Omental fat pad (tissue), 3 donors: ENCODE measurements at regions not wholly inside any gene's neighbourhood (a gene's known extent, or its start where the extent isn't known, plus 50 kb on each side); places are given as distances from the start of the nearest gene placed in this dataset.

Experiments used
- ATAC-seq: fragments of 150-250 bp; one replicate; pipeline ENCODE4 v1.9.1; 2016; ENCODE audit warnings: mild to moderate bottlenecking, moderate library complexity; ENCODE audit not compliant: low FRiP score
- DNase-seq: peaks from one replicate; pipeline ENCODE4 v3.0.0-alpha.2; 2019; ENCODE audit warnings: low spot score
- CTCF ChIP-seq, 3 donors: fragments of 450-650 bp; IDR thresholded peaks; one replicate each; pipeline ENCODE4 v1.5.1; 2016 to 2017; ENCODE audit warnings: antibody characterized with exemption in 3 of 3, mild to moderate bottlenecking in 3 of 3, moderate library complexity in 2 of 3

GRCh38 chr2:8582651-8583399, 99.0 kb upstream of the ID2 start:
- no peak for DNase-seq
- ATAC-seq, result no peak
- TF ChIP-seq CTCF (IDR thresholded peaks at IDR 0.05), result no peak

- peak; percentile 98 for ATAC-seq
- peak; percentile 75 for DNase-seq
- TF ChIP-seq CTCF (IDR thresholded peaks at IDR 0.05), result no peak
Observed at GRCh38 chr2:8583400-8584173, 98.3 kb upstream of the ID2 start.

DNA sequence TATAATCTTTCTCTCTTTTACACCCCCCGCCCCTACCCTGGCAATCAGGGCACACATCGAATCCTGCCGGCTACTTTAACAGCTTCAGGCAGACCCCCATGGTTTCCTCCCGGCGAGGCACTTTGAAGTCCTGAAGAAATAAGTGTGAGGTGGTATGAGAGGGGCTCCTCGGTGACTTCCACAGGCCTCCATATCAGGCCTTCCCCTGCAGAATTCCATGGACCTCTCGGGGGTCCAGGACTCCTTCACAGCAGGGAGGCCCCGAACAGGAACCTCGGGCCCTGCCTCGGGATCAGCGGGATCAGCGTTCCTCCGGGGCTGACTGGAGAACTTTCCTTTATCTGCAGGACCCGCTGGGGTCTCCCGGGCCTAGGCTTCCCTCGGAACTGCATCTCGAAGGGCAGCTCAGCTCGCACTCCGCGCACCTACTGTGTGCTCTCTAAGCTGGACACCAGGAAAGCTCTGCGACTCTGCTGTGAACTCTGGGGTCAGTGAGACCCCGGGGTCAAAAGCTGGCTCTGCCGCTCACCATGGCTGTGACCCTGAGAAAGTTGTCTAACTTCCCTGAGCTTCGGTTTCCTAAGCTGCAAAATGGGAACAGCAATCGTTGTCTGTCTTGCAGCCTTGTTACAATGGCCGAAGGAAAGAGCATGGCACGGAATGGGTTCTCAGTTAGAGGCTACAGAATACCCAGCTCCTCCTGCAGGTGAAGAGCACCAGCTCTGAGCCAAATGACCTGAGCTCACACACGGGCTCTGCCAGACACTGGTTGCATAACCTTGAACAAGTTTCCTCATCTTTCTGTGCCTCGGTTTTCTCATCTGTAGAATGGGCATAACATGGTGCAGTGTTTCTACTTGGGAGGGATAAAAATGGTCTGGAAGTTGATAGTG, 97.4 kb upstream of the ID2 start:
- DNase-seq, result peak; percentile 14
- no peak for ATAC-seq
- no peak for TF ChIP-seq CTCF (IDR thresholded peaks at IDR 0.05)

DNA sequence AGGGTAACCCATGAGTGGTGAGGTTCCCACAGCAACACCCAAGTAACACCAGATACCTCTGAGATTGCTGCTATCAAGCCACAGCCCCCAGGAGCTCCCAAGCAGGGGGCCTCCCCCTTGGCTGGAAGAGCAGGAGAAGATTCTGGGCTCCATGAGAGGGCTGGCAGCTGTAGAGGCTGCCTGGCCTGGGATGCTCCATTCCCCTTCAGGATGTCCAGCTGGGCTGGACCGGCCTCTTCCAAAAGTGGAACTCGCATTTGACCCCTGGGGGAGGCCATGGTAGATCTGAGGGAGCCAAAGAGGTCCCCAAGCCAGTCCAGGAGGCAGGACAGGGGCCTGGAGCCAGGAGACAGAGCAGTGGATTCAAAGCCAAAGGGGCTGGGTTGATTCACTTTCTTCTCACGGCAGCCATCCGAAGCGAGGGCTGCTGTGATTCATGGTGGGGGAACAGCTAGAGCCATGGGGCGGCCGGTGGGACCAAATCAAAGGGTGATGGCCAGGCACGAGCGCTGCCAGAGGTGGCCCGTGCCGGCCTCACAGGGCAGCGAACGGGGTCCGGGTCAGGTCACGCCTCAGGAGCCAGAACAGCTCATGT, 95.3 kb upstream of the ID2 start:
- no peak for TF ChIP-seq CTCF (IDR thresholded peaks at IDR 0.05)
- no peak for ATAC-seq
- DNase-seq, result no peak

DNA sequence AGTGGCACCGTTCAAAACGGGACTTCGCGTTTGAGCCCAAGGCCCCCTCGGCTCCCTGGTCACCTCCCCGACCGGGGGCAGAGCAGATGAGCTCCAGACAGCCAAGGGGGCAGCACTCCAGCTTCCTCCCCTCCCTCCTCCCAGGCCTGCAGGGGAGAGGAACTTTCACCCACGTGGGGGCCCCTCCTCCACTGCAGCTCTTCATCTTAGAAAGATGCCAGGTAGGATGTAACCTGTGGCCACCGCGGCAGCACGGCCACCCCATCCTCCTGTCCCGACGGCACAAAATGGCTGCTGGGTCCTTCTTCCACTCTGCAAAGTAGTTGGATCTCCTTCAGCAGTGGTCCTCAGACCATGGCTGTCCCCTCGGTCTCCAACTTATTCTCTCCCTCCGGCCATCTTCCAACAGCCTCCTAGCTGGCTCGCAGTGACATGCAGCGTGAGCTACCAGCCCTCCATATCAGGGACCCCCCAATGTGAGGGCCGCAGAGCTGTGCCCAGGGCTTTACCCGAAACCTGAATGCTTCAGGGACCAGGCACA, 94.5 kb upstream of the ID2 start:
- ATAC-seq (no peak), DNase-seq (no peak)
- no peak for TF ChIP-seq CTCF (IDR thresholded peaks at IDR 0.05)
